ENCODE measurements at regions not wholly inside any gene's neighbourhood (a gene's known extent, or its start where the extent isn't known, plus 50 kb on each side); places are given as distances from the start of the nearest gene placed in this dataset.

DNA sequence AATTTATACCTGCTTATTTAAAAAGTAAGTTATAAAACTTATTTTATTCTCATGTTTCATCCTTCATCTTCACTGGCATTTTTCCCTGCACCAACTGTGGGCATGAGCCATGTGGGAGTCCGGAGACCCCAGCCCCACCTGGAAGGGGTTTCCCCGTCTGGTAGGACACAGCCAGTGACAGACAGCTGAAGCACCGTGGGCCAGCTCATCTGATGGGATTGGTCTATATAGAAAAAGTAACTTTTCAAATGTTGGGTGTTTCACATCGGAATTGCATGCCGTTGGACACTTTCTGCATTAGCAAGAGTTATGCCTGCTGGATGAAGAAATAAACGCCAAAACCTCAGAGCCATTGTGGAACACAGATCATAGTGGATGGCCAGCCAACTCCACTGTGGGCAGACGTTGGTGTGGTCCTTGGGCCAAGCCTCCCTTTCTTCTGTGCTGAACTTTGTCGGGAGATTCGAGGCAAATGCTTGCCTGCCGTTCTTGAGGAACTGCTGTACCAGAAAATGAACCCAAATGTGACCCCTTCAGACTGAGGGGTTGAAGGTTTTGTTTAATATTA lies 1329.3 kb downstream of the TBC1D22A start:
- H2BK120ac ChIP-seq (ENCODE audit: low read depth, low read length), result no peak overlapping the region
- ATAC-seq (ENCODE audit: low read depth) (no peak), DNase-seq (no peak)
- 38% methylated on average over 4 of the region's 10 CpGs; no CpG with 5 or more reads in 1 of the 2 experiments for WGBS, 2 experiments (ENCODE audit: extremely low coverage in 2 of 2, insufficient read length in 1 of 2)
- no peaks in the 10 kb centered on the region for H3K79me1 ChIP-seq (ENCODE audit: low read depth in 1 of 2, low read length in 2 of 2)
- H3K4me3 ChIP-seq (ENCODE audit: insufficient read depth, low read depth, low read length), result no peak overlapping the region
- in situ Hi-C loops (cut with MboI; ENCODE audit: low sequenced_read_pairs), result no loop called here
- CTCF ChIA-PET, result no interaction called here
- H3K36me3 ChIP-seq (ENCODE audit: control insufficient read depth, insufficient read depth, low read length), result no peaks in the 10 kb centered on the region
- H3K14ac ChIP-seq (replicated peaks; ENCODE audit: low read depth, low read length), result no peak overlapping the region
- H2AFZ ChIP-seq (replicated peaks; ENCODE audit: low read length, poor library complexity), result no peak overlapping the region
- H3K4ac ChIP-seq (ENCODE audit: low read depth, low read length), result no peak overlapping the region
- H3K4me2 ChIP-seq (ENCODE audit: low read depth, low read length), result no peak overlapping the region
- H4K5ac ChIP-seq (ENCODE audit: low read depth, low read length), result no peak overlapping the region
- H2BK15ac ChIP-seq (ENCODE audit: low read depth, low read length), result no peak overlapping the region
- H3K27me3 ChIP-seq (ENCODE audit: control insufficient read depth, insufficient read depth, low read length), result no peaks in the 10 kb centered on the region
- H2BK20ac ChIP-seq (ENCODE audit: low read depth, low read length), result no peak overlapping the region
- H3K23ac ChIP-seq (ENCODE audit: low read depth, low read length), result no peak overlapping the region
- no peak overlapping the region for H3K18ac ChIP-seq (ENCODE audit: low read depth, low read length)
- TF ChIP-seq MAZ (IDR thresholded peaks at IDR 0.05; ENCODE audit: borderline replicate concordance, low read depth, low read length) (no peak), MXI1 (IDR thresholded peaks at IDR 0.05; ENCODE audit: borderline replicate concordance, low read depth, low read length) (no peak), RFX5 (IDR thresholded peaks at IDR 0.05; ENCODE audit: low read depth, low read length) (no peak), CHD1 (IDR thresholded peaks at IDR 0.05; ENCODE audit: low read depth, low read length) (no peak), NFE2L2 (IDR thresholded peaks at IDR 0.05; ENCODE audit: low read depth, low read length) (no peak), POLR2A (IDR thresholded peaks at IDR 0.05; ENCODE audit: low read depth, low read length) (no peak), RAD21 (IDR thresholded peaks at IDR 0.05; ENCODE audit: low read length) (no peak), SMC3 (IDR thresholded peaks at IDR 0.05; ENCODE audit: low read depth, low read length) (no peak), BHLHE40 (IDR thresholded peaks at IDR 0.05; ENCODE audit: low read depth, low read length) (no peak), FOS (IDR thresholded peaks at IDR 0.05; ENCODE audit: low read depth, low read length) (no peak), RCOR1 (IDR thresholded peaks at IDR 0.05; ENCODE audit: insufficient replicate concordance, low read length) (no peak)
- TF ChIP-seq, protein P1, sequence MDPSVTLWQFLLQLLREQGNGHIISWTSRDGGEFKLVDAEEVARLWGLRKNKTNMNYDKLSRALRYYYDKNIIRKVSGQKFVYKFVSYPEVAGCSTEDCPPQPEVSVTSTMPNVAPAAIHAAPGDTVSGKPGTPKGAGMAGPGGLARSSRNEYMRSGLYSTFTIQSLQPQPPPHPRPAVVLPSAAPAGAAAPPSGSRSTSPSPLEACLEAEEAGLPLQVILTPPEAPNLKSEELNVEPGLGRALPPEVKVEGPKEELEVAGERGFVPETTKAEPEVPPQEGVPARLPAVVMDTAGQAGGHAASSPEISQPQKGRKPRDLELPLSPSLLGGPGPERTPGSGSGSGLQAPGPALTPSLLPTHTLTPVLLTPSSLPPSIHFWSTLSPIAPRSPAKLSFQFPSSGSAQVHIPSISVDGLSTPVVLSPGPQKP (IDR thresholded peaks at IDR 0.05; ENCODE audit: borderline replicate concordance, low read depth, low read length), result no peak
- TF ChIP-seq, protein P2, sequence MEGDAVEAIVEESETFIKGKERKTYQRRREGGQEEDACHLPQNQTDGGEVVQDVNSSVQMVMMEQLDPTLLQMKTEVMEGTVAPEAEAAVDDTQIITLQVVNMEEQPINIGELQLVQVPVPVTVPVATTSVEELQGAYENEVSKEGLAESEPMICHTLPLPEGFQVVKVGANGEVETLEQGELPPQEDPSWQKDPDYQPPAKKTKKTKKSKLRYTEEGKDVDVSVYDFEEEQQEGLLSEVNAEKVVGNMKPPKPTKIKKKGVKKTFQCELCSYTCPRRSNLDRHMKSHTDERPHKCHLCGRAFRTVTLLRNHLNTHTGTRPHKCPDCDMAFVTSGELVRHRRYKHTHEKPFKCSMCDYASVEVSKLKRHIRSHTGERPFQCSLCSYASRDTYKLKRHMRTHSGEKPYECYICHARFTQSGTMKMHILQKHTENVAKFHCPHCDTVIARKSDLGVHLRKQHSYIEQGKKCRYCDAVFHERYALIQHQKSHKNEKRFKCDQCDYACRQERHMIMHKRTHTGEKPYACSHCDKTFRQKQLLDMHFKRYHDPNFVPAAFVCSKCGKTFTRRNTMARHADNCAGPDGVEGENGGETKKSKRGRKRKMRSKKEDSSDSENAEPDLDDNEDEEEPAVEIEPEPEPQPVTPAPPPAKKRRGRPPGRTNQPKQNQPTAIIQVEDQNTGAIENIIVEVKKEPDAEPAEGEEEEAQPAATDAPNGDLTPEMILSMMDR (conservative IDR thresholded peaks at IDR 0.05; ENCODE audit: low read depth, low read length), result no peak
- TF ChIP-seq, protein P3, sequence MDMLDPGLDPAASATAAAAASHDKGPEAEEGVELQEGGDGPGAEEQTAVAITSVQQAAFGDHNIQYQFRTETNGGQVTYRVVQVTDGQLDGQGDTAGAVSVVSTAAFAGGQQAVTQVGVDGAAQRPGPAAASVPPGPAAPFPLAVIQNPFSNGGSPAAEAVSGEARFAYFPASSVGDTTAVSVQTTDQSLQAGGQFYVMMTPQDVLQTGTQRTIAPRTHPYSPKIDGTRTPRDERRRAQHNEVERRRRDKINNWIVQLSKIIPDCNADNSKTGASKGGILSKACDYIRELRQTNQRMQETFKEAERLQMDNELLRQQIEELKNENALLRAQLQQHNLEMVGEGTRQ (IDR thresholded peaks at IDR 0.05; ENCODE audit: low read depth, low read length), result no peak
- H2BK5ac ChIP-seq (ENCODE audit: low read depth, low read length, poor library complexity, severe bottlenecking), result no peak overlapping the region
- H4K20me1 ChIP-seq (ENCODE audit: insufficient read depth, low read length), result no peaks in the 10 kb centered on the region
- no peaks in the 10 kb centered on the region for H3K4me1 ChIP-seq (ENCODE audit: control insufficient read depth, insufficient read depth, low read length)
- H3K56ac ChIP-seq (ENCODE audit: extremely low read depth, insufficient read depth, low read length), result no peak overlapping the region
- no peak overlapping the region for H2AK5ac ChIP-seq (ENCODE audit: low read depth, low read length)
- no peak overlapping the region for H3K9ac ChIP-seq (ENCODE audit: low read depth, low read length)
- dilution Hi-C loops (cut with HindIII; ENCODE audit: low sequenced_read_pairs, unreplicated experiment), result no loop called here
- no peak overlapping the region for H2AK9ac ChIP-seq (replicated peaks; ENCODE audit: low read depth, low read length, poor library complexity)
- H3K9me3 ChIP-seq (ENCODE audit: control insufficient read depth, insufficient read depth, low read length), result peaks cover 37% of the 10 kb centered on the region
- no peak overlapping the region for H3K27ac ChIP-seq (ENCODE audit: insufficient read depth, low read length)
- BruUV-seq (replicated peaks), result no TSS peak
- H3K9me1 ChIP-seq (ENCODE audit: insufficient read depth, low read length), result no peaks in the 10 kb centered on the region
- no peak overlapping the region for H4K8ac ChIP-seq (ENCODE audit: low read depth in 2 of 2, low read length in 2 of 2)
- POLR2A ChIA-PET (ENCODE audit: unreplicated experiment), result no interaction called here
- intact Hi-C loops (cut with micrococcal nuclease), result no loop called here
- H4K91ac ChIP-seq (ENCODE audit: insufficient read depth, low read depth, low read length), result no peak overlapping the region

All from IMR-90 (cell line).